Lower leg skin (tissue), 4 donors: ENCODE measurements at regions not wholly inside any gene's neighbourhood (a gene's known extent, or its start where the extent isn't known, plus 50 kb on each side); places are given as distances from the start of the nearest gene placed in this dataset.

Source experiments
- DNase-seq, 2 donors: peaks; one replicate each; pipeline ENCODE4 v3.0.0-alpha.2; 2019; ENCODE audit warnings: low spot score in 2 of 2
- H3K4me3 ChIP-seq: fragments of 200-600 bp; sonication (generic); 2 replicates; pipeline ENCODE4 v1.5.1; 2017; ENCODE audit warnings: mild to moderate bottlenecking, low read depth; ENCODE audit not compliant: poor library complexity, severe bottlenecking
- POLR2A ChIP-seq, 2 donors: fragments of 450-650 bp; IDR thresholded peaks; one replicate each; pipeline ENCODE4 v1.6.1; 2016 to 2017; ENCODE audit warnings: antibody characterized with exemption in 2 of 2, mild to moderate bottlenecking in 1 of 2, moderate library complexity in 1 of 2
- WGBS, 2 donors: methylation state at CpG; one replicate each; pipeline ENCODE4 v1.1.5; 2018; 5-methylcytosine and 5-hydroxymethylcytosine counted together
- intact Hi-C: fragments of 100-400 bp; cut with DNase I; formaldehyde crosslinking; loops from one replicate; pipeline ENCODE4 v1.15.0; 2023; ENCODE audit warnings: low total_unique reads
- TF ChIP-seq, protein P1 (sequence below), 3 donors: fragments of 450-650 bp; IDR thresholded peaks; one replicate each; pipeline ENCODE4 v1.5.1; 2016; ENCODE audit warnings: antibody characterized with exemption in 3 of 3, mild to moderate bottlenecking in 3 of 3, moderate library complexity in 2 of 3

DNA sequence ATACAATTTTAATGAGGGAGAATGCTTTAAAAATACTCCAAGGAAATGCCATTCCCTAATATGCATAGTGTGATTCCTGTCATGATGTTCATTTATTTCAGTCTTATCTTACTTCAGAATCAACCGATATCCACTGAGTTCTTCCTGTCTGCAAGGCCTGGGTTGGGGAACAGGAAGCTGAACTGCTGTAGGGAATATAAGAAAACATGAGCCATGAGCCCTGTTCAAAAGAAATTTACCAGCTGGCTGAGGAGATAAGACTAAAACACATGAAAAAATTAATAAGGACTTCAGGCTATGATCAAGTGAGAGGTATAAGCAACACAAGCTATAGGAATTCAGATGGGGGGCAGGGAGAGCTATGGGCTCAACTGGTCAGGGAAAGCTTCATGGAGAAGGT, 184.7 kb downstream of the PLPP4 start:
- TF ChIP-seq, protein P1, sequence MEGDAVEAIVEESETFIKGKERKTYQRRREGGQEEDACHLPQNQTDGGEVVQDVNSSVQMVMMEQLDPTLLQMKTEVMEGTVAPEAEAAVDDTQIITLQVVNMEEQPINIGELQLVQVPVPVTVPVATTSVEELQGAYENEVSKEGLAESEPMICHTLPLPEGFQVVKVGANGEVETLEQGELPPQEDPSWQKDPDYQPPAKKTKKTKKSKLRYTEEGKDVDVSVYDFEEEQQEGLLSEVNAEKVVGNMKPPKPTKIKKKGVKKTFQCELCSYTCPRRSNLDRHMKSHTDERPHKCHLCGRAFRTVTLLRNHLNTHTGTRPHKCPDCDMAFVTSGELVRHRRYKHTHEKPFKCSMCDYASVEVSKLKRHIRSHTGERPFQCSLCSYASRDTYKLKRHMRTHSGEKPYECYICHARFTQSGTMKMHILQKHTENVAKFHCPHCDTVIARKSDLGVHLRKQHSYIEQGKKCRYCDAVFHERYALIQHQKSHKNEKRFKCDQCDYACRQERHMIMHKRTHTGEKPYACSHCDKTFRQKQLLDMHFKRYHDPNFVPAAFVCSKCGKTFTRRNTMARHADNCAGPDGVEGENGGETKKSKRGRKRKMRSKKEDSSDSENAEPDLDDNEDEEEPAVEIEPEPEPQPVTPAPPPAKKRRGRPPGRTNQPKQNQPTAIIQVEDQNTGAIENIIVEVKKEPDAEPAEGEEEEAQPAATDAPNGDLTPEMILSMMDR (IDR thresholded peaks at IDR 0.05): no peak
- TF ChIP-seq POLR2A (IDR thresholded peaks at IDR 0.05): no peak
- intact Hi-C loops: no loop called here
- WGBS, 2 donors: 34 to 41% methylated on average over 1 of the region's 1 CpG
- no peak for DNase-seq
- H3K4me3 ChIP-seq: no peak overlapping the region

DNA sequence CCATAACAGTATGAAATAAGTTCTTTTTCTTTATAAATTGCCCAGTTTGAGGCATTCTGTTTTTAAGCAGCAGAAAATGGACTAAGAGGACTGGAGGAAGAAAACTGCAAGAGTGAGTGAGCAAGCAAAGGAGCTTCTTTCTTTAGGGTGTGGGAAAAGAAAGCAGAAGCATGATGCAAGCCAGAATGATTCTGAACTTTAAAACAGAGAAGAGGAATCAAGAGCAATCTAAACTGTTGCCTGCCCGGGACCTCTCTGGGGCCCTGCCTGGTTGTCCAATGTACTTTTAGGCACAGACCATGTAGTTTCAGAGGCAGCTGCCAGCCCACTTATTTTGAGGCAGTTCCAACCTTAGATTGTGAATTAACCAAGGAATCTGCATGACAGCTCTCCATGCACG, 186.3 kb downstream of the PLPP4 start:
- no peak for DNase-seq
- 75 to 87% methylated on average over 2 of the region's 2 CpGs for WGBS, 2 donors
- H3K4me3 ChIP-seq: no peak overlapping the region
- intact Hi-C loops: no loop called here
- TF ChIP-seq POLR2A (IDR thresholded peaks at IDR 0.05): no peak
- TF ChIP-seq, protein P1 (IDR thresholded peaks at IDR 0.05): no peak

DNA sequence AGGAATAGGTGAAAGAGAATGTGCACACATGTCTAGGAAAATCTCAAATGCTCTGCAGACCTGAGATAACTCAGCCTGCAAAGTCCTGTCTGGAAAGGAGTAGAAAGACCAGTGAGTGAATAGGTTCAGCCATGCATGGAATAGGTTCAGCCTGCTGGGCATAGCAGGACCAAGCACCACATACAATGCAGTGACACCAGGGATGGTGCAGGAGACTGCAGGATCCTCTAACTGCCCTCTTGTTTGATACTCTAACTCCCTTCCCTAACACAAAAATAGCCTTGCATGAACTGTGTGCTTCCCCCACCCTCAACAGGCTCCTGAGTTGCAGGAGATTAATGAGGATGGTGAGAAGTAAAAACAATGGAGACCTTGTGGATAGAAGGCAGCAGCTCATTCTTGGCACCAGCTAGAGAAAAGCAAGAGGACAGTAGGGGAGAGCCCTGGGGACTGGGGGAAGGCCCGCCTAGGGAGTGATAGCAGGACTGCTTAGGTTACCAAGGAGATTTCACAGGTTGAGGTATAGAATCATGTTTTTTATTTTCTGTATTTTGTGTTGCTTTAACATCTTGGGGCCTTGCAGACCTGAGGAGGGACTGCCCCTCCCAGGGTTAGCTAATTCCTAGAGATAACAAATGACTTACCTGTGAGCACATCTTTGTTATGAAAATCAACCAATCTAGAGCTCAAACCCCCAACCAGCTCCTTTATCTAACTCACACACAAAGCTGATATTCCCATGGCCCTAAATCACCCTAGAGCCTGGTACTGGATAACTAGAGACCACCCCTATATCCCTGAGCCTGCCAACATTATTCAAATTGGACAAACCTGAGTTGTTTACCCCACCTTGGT, 187.8 kb downstream of the PLPP4 start:
- DNase-seq: no peak
- H3K4me3 ChIP-seq: no peak overlapping the region
- intact Hi-C loops: no loop called here
- TF ChIP-seq, protein P1 (IDR thresholded peaks at IDR 0.05): no peak
- no peak for TF ChIP-seq POLR2A (IDR thresholded peaks at IDR 0.05)
- 75 to 78% methylated on average over 1 of the region's 1 CpG for WGBS, 2 donors

DNA sequence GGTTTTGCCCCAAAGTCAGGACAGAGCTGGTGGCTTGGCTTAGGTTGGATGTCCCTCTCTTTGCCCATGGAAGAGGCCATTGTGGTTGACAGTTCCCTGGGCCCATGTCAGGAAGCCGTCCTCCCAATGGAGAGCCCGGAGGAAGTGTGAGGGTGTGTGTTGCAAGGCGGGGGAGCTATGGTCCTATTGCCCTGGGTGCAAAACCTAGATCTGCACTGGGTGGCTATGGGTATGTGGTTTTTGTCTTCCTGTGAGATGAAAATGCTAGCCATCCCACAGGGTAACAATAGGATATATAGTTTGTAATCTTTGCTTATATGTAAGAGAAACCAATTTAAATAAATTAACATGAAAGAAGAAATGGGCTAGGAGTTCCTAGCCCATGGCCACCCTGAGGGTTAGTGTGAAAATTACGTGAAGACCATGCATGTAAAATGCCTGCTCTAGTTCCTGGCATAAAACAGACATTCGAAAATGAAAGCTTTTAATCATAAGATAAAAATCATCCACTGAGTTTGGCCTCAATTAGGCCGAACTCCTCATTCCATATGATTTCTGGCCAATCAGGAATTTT, 189.2 kb downstream of the PLPP4 start:
- 68 to 74% methylated on average over 6 of the region's 6 CpGs for WGBS, 2 donors
- no peak overlapping the region for H3K4me3 ChIP-seq
- intact Hi-C loops: no loop called here
- TF ChIP-seq, protein P1 (IDR thresholded peaks at IDR 0.05): no peak
- no peak for TF ChIP-seq POLR2A (IDR thresholded peaks at IDR 0.05)
- no peak for DNase-seq

DNA sequence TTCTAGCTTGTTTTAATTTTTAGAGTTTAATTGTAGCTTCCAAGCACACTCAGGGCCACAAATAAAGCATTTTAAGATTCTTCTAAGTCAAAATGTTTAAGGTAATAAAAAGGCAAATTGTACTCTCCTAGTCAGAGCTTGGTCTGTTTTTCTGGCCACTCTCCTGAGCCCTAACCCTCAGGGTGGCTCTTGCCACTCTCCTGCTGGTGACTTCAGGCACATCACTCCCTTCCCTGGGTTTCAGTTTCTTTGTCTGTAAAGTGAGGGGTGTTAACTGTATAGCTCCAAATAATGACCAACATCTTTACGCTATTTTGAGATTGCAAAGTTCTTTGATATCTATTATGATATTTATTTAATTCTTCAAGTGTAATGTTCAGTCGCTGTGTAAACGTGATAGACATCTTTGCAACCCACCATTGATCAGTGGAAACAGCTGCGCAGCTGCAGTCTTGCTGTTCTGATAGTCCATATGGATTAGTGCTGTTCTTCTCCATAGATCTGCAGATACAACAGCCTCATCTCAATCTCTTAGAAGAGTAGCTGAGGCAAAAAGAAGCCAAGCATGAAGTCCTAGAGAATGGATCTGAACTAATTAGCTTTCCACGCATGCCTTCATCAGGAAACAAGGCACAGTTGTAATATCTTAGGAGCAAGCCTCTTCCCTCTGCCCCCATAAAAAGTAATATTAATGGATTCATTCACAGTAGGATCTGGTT, 189.9 kb downstream of the PLPP4 start:
- no peak for DNase-seq
- H3K4me3 ChIP-seq: no peak overlapping the region
- WGBS, 2 donors: 86 to 87% methylated on average over 5 of the region's 5 CpGs
- intact Hi-C loops: no loop called here
- no peak for TF ChIP-seq POLR2A (IDR thresholded peaks at IDR 0.05)
- TF ChIP-seq, protein P1 (IDR thresholded peaks at IDR 0.05): no peak
